Stomach (tissue), 4 donors: ENCODE measurements at regions not wholly inside any gene's neighbourhood (a gene's known extent, or its start where the extent isn't known, plus 50 kb on each side); places are given as distances from the start of the nearest gene placed in this dataset.

ENCODE experiments used
- EP300 ChIP-seq: sonication (generic); formaldehyde crosslinking; IDR thresholded peaks from one replicate; pipeline ENCODE4 v1.6.1; 2017; ENCODE audit warnings: antibody characterized with exemption
- TF ChIP-seq, protein P1 (sequence below), 7 experiments: fragments of 450-650 bp in 4 of 7; fragments of 200-600 bp in 3 of 7; sonication (generic) in 3 of 7; IDR thresholded peaks; one replicate each; pipeline ENCODE4 v1.5.1; 2016 to 2019; ENCODE audit warnings: antibody characterized with exemption in 7 of 7, control low read depth in 2 of 7, mild to moderate bottlenecking in 1 of 7

DNA sequence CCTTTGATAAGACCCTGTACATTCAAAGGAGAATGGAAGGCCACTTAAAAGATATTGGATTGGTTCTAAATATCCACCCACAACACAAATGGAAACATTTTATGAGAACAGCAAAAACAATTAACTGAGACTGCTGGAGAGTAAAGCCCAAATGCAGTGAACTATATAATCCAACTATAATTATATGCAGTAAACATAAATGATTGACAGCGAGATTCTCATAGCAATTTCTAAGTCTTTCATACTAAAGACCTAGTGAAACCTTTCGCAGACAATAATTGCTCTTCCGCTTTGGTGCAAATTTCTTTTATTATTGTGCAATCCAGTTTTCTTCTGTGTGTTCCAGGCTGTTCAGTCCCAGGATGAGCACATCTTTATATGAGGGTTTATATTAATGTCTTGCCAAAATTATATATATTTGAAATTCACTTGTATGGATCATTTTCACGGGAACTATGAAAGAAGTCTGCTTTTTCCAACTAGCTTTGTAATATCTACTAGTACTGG lies 190.9 kb downstream of the ST6GAL2 start:
- no peak for TF ChIP-seq EP300
- TF ChIP-seq, protein P1, sequence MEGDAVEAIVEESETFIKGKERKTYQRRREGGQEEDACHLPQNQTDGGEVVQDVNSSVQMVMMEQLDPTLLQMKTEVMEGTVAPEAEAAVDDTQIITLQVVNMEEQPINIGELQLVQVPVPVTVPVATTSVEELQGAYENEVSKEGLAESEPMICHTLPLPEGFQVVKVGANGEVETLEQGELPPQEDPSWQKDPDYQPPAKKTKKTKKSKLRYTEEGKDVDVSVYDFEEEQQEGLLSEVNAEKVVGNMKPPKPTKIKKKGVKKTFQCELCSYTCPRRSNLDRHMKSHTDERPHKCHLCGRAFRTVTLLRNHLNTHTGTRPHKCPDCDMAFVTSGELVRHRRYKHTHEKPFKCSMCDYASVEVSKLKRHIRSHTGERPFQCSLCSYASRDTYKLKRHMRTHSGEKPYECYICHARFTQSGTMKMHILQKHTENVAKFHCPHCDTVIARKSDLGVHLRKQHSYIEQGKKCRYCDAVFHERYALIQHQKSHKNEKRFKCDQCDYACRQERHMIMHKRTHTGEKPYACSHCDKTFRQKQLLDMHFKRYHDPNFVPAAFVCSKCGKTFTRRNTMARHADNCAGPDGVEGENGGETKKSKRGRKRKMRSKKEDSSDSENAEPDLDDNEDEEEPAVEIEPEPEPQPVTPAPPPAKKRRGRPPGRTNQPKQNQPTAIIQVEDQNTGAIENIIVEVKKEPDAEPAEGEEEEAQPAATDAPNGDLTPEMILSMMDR (IDR thresholded peaks at IDR 0.05): no peak
